Activated CD8-positive, alpha-beta T cell treated with anti-CD3 and anti-CD28 coated beads, Interleukin-2, amount 10 ng/mL, durations not matched to agents 7 days and 5 days (primary cell): ENCODE measurements at regions not wholly inside any gene's neighbourhood (a gene's known extent, or its start where the extent isn't known, plus 50 kb on each side); places are given as distances from the start of the nearest gene placed in this dataset.

Experiments
- ATAC-seq: fragments of 150-1000 bp; cut with Tn5 transposase; one replicate; pipeline ENCODE4 v1.10.0; 2021; ENCODE audit warnings: moderate library complexity
- CTCF ChIA-PET: fragments of 350-600 bp; sonication (Branson Sonifier 250); formaldehyde crosslinking; loops from one replicate; lab custom pipeline; 2021; ENCODE audit warnings: antibody characterized with exemption; lab: Charles Lee
- POLR2A ChIA-PET: fragments of 350-600 bp; sonication (Branson Sonifier 250); formaldehyde crosslinking; loops from one replicate; lab custom pipeline; 2021; ENCODE audit warnings: antibody characterized with exemption; lab: Charles Lee
- DNase-seq: peaks from one replicate; pipeline ENCODE4 v3.0.0-alpha.2; 2020
- H3K27ac Mint-ChIP-seq: one replicate; pipeline ENCODE4 v1.8.0; 2021; ENCODE audit warnings: mild to moderate bottlenecking, mixed read lengths
- H3K27me3 Mint-ChIP-seq: one replicate; pipeline ENCODE4 v1.8.0; 2021; ENCODE audit warnings: low read depth, mixed read lengths
- H3K36me3 Mint-ChIP-seq: one replicate; pipeline ENCODE4 v1.8.0; 2021; ENCODE audit warnings: low read depth, mixed read lengths
- H3K4me1 Mint-ChIP-seq: one replicate; pipeline ENCODE4 v1.8.0; 2021; ENCODE audit warnings: low read depth, mixed read lengths
- H3K4me3 Mint-ChIP-seq: one replicate; pipeline ENCODE4 v1.8.0; 2021; ENCODE audit warnings: mild to moderate bottlenecking, mixed read lengths
- H3K9me3 Mint-ChIP-seq: one replicate; pipeline ENCODE4 v1.8.0; 2022; ENCODE audit warnings: mixed read lengths; ENCODE audit not compliant: insufficient read depth

DNA sequence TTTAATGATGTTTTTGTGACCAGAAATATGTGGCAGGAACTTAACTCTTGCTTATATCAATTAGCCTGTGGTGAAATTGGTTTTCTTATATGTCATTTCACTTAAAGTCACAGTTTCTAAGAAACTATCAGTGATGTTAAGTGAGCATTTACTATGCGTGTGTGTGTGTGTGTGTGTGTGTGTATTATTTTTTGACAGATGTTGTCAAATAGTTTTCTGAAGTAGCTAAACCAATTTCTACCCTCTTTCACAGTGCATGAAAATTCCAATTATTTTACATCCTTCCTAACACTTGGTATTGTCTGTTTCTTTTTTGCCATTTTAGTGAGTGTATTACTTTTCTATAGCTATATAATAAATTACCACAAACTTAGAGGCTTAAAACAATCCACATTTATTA is 122.1 kb upstream of the CAND1 start:
- POLR2A ChIA-PET = no interaction called here
- Mint-ChIP-seq H3K9me3 (no peaks in the 10 kb centered on the region), H3K36me3 (peaks cover 4% of the 10 kb centered on the region), H3K27me3 (peaks cover 6% of the 10 kb centered on the region), H3K4me3 (no peak overlapping the region), H3K4me1 (peaks cover 15% of the 10 kb centered on the region), H3K27ac (no peak overlapping the region)
- ATAC-seq = no peak
- CTCF ChIA-PET = interaction anchor here (1.7 kb wide), 1 partner anchor 14 kb away, joined by 6 read pairs; no protein-coding TSS in a partner anchor
- DNase-seq = no peak

DNA sequence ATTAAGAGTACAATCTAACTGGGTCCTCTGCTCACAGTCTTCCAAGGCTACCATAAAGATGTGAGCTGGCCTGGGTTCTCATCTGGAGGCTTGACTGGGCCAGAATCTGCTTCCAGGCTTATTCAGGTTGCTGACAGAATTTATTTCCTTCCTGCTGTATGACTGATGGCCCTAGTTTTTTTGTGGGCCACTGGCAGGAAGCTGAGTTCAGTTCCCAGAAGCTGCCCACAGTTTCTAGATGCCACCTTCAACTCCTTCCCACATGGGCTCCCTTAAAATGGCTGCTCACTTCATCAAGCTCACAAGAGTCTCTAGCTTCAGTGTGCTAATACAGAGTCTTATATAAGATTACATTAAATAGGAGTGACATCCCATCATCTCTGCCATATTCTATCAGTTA is 121.7 kb upstream of the CAND1 start:
- POLR2A ChIA-PET = no interaction called here
- peaks cover 4% of the 10 kb centered on the region for H3K36me3 Mint-ChIP-seq
- no peak for ATAC-seq
- H3K27ac Mint-ChIP-seq = peak overlapping the region; percentile 54
- H3K4me3 Mint-ChIP-seq = no peak overlapping the region
- peak; percentile 29 for DNase-seq
- H3K27me3 Mint-ChIP-seq = peaks cover 2% of the 10 kb centered on the region
- no peaks in the 10 kb centered on the region for H3K9me3 Mint-ChIP-seq
- H3K4me1 Mint-ChIP-seq = peaks cover 15% of the 10 kb centered on the region
- CTCF ChIA-PET = interaction anchor here (0.9 to 1.7 kb wide), 2 partner anchors 14 to 33 kb away, joined by 3 to 6 read pairs; no protein-coding TSS in a partner anchor

DNA sequence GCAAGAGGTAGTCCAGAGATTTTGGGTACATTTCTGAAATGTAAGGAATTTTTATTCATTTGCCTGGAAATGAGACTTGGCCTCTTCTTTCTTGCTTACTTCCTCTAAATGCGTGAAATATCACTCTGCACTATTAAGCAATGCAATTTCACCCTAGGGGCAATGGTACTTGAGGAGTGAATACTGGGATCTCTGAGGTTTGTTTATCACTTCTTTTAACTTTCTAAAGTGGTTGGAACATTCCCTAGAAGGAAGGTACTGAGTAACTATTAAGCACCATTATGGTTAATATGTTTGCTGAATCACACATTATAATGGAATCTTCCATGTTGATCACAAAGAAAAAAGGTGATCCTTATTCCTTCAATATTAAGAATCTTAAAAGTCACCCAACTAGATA is 120.9 kb upstream of the CAND1 start:
- DNase-seq = no peak
- Mint-ChIP-seq H3K27ac (no peak overlapping the region), H3K9me3 (no peaks in the 10 kb centered on the region), H3K27me3 (peaks cover 2% of the 10 kb centered on the region), H3K4me1 (peaks cover 15% of the 10 kb centered on the region), H3K36me3 (peaks cover 4% of the 10 kb centered on the region), H3K4me3 (no peak overlapping the region)
- ChIA-PET CTCF (interaction anchor here (0.9 to 3.1 kb wide), 2 partner anchors 12 to 34 kb away, joined by 3 to 16 read pairs; no protein-coding TSS in a partner anchor), POLR2A (no interaction called here)
- no peak for ATAC-seq

DNA sequence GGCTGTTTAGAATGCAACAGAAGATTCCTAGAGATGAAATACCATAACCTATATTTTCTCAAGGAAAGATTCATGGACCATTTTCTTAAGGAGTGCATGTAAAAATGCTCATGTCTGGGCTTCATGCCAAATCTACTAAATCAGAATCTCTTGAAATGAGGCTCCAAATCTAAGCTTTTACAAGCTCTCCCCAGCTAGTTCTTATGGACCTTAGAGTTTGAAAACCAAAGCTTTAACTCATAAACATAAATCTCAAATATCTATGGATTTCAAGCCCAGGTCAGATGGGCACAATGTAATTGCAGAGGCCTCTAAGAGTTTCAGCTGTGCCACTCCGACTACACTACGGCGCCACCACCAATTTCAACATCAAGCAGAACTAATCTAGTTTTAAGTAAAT is 117.3 kb upstream of the CAND1 start:
- CTCF ChIA-PET = no interaction called here
- Mint-ChIP-seq H3K9me3 (no peaks in the 10 kb centered on the region), H3K27ac (no peak overlapping the region), H3K36me3 (peaks cover 4% of the 10 kb centered on the region), H3K4me3 (no peak overlapping the region), H3K4me1 (peaks cover 13% of the 10 kb centered on the region), H3K27me3 (peaks cover 4% of the 10 kb centered on the region)
- DNase-seq (no peak), ATAC-seq (no peak)
- POLR2A ChIA-PET = no interaction called here

DNA sequence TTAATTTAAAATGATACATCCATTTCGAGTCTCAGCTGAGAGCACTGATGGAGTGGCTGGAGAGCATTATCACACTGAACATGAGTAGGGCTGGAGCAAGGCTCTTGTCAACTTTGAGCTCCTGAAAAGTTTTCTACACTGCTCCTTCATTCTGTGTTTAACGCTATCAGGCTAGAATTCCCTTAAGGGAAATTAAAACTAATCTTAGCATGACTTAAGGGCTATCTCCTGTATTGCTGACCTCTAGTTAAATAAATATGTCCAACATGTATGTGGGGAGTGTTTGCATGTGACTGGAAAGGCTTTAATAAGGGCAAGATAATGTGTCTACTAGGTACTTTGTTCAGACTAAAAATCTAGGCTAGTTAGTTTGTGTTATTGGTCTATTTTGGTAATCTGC is 116.7 kb upstream of the CAND1 start:
- ChIA-PET CTCF (interaction anchor here (1.1 kb wide), 1 partner anchor 9 kb away, joined by 4 read pairs; no protein-coding TSS in a partner anchor), POLR2A (no interaction called here)
- Mint-ChIP-seq H3K9me3 (no peaks in the 10 kb centered on the region), H3K27ac (no peak overlapping the region), H3K4me1 (peaks cover 7% of the 10 kb centered on the region), H3K36me3 (peaks cover 2% of the 10 kb centered on the region), H3K27me3 (peaks cover 4% of the 10 kb centered on the region), H3K4me3 (no peak overlapping the region)
- ATAC-seq (no peak), DNase-seq (no peak)

DNA sequence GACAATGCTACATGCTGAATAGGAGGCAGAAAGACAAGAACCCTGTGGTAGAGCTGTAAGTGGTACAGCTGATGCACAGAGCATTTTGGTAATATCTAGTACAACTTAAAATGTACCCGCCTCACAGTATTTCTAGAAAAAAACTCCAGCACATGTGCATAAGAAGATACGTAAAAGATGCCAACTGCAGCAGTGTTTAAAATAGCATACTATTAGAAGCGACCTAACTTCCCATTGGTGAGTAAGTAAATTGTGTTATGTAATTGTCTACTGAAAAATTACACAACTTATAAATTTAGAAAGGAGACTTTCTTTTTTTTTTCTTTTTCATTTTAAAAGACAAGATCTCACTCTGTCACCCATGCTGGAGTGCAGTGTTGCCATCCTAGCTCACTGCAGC is 114.3 kb upstream of the CAND1 start:
- Mint-ChIP-seq H3K27ac (no peak overlapping the region), H3K4me3 (no peak overlapping the region), H3K9me3 (no peaks in the 10 kb centered on the region), H3K4me1 (no peaks in the 10 kb centered on the region), H3K36me3 (no peaks in the 10 kb centered on the region), H3K27me3 (peaks cover 8% of the 10 kb centered on the region)
- DNase-seq (no peak), ATAC-seq (no peak)
- POLR2A ChIA-PET = no interaction called here
- CTCF ChIA-PET = no interaction called here

DNA sequence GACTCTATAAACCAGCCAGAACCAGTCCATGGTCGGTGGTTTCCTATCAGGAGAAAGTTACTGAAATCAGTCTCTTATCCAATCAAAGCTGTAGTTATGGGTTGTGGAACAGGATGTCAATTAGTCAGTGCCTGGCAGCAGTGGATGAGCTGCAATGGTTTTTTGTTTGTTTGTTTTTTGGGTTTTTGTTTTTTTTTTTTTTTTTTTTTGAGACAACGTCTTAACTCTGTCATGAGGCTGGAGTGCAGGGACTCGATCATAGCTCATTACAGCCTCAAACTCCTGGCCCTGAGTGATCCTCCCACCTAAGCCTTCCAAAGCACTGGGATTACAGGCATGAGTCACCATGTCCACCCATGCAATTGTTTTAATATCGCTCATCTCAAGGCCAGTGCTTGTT is 113.3 kb upstream of the CAND1 start:
- Mint-ChIP-seq H3K27me3 (peaks cover 6% of the 10 kb centered on the region), H3K4me1 (no peaks in the 10 kb centered on the region), H3K36me3 (no peaks in the 10 kb centered on the region), H3K9me3 (no peaks in the 10 kb centered on the region), H3K4me3 (no peak overlapping the region), H3K27ac (no peak overlapping the region)
- POLR2A ChIA-PET = no interaction called here
- DNase-seq (no peak), ATAC-seq (no peak)
- CTCF ChIA-PET = no interaction called here

DNA sequence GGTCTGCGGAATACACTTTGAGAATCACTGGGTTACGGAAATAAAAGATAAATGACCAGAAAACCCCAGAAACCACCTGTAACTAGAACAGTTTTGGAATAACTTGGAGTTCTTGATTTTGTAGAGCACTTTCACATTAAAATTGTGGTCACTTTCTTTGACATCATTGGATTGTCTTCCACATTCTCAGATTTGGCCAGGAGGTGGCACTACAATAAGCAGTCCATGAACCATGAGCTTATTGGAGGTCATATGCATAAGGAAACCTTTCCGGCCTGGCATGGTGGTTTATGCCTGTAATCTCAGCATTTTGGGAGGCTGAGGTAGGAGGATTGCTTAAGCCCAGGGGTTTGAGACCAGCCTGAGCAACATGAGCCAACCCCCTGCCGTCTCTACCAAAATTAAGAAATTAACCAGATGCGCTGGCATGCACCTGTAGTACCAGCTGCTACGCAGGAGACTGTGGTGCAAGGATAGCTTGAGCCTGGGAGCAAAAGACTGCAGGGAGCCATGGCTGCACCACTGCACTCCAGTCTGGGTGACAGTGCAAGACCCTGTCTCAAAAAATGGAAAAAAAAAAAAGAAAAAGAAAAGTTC is 107.7 kb upstream of the CAND1 start:
- POLR2A ChIA-PET = no interaction called here
- Mint-ChIP-seq H3K27me3 (peaks cover 9% of the 10 kb centered on the region), H3K4me1 (no peaks in the 10 kb centered on the region), H3K9me3 (no peaks in the 10 kb centered on the region), H3K4me3 (no peak overlapping the region), H3K36me3 (no peaks in the 10 kb centered on the region), H3K27ac (no peak overlapping the region)
- ATAC-seq = no peak
- CTCF ChIA-PET = interaction anchor here (0.7 to 3.0 kb wide), 17 partner anchors 8 to 781 kb away, joined by 3 to 16 read pairs (median 3); partner anchors contain the start of gene CAND1
- peak; percentile 59 for DNase-seq

DNA sequence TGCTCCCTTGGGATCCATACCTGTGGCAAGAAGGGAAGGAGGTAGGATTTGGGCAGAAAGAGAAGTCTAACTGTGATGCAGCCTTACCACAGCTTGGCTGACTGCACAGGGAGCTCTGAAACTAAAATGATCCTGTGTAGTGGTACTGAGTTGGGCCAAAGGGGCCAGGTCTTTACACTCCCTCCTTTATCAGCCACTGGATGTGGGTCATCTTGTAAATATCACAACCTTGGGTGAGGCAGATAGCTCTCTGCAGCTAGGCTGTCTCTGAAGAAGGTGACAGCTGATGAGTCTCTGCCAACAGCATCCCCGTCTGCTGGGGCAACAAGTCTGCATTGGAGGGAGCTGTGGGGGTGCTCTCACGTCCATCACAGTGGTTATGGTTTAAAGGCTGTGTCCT is 95.9 kb upstream of the CAND1 start:
- ATAC-seq = no peak
- no peaks in the 10 kb centered on the region for H3K36me3 Mint-ChIP-seq
- no peak for DNase-seq
- H3K4me1 Mint-ChIP-seq = no peaks in the 10 kb centered on the region
- H3K9me3 Mint-ChIP-seq = no peaks in the 10 kb centered on the region
- no peak overlapping the region for H3K27ac Mint-ChIP-seq
- peaks cover 21% of the 10 kb centered on the region for H3K27me3 Mint-ChIP-seq
- CTCF ChIA-PET = interaction anchor here (1.2 kb wide), 1 partner anchor 12 kb away, joined by 3 read pairs; no protein-coding TSS in a partner anchor
- no peak overlapping the region for H3K4me3 Mint-ChIP-seq
- POLR2A ChIA-PET = no interaction called here

DNA sequence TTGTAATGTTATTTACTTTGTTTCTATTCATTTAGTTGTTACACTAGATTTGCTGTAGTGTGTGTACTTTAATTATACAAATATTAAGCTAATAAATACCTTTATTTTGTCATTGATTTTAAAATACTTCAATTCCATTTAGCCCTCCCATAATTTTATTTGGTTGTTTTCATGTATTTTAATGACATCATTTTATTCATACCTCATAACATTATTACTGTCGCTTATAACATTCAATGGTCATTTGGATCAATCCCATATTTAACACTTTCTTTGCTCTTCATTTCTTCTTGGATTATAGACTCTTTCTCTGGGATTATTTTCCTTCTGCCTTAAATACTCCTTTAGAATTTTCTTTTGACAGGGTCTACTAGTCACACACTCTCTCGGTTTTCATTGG is 86.6 kb upstream of the CAND1 start:
- Mint-ChIP-seq H3K27me3 (peaks cover 22% of the 10 kb centered on the region), H3K9me3 (no peaks in the 10 kb centered on the region), H3K36me3 (no peaks in the 10 kb centered on the region), H3K4me3 (no peak overlapping the region), H3K27ac (no peak overlapping the region), H3K4me1 (no peaks in the 10 kb centered on the region)
- CTCF ChIA-PET = no interaction called here
- POLR2A ChIA-PET = no interaction called here
- ATAC-seq = no peak
- DNase-seq = no peak

DNA sequence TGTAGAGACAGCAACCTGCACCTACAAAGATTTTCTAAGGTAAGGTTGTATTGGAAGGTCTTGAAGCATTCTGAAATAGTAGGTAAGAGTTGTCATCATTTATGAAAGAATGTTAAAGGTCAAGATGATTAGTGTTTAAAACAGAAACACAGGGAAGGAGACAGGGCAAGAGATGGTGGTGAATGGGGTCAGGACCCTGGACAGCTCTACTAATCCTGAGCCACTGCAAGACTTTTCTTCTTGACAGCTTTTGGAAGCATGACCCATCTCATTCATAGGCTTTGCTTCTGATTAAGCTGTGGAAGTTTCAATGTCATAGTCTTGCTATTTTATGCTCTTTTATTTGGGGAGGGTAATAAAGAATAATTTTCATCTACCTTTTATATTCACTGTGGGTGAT is 75.5 kb upstream of the CAND1 start:
- Mint-ChIP-seq H3K36me3 (no peaks in the 10 kb centered on the region), H3K4me1 (no peaks in the 10 kb centered on the region), H3K9me3 (no peaks in the 10 kb centered on the region), H3K27me3 (peaks cover 5% of the 10 kb centered on the region), H3K27ac (no peak overlapping the region), H3K4me3 (no peak overlapping the region)
- POLR2A ChIA-PET = no interaction called here
- DNase-seq (peak; percentile 44), ATAC-seq (no peak)
- CTCF ChIA-PET = no interaction called here

DNA sequence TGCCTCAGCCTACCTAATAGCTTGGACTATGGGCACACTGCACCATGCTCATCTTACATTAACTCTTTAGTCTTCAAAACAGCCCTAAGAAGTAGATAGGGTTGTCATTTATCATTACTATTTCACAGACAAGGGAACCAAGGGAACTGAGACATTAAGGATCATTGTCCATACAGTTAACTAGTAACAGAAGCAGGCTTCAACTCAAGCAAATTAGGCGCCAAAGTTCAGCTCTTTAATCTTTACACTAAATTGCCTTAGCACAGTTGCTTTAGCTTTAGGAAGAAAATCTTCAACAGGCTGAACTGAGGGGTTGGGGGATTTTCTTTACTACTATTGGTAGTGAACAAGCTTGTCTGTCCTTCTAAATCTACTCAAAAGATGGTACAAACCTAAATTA is 68.8 kb upstream of the CAND1 start:
- H3K27ac Mint-ChIP-seq = no peak overlapping the region
- peaks cover 9% of the 10 kb centered on the region for H3K27me3 Mint-ChIP-seq
- ChIA-PET CTCF (interaction anchor here (0.7 to 0.8 kb wide), 2 partner anchors 35 to 39 kb away, joined by 3 read pairs; no protein-coding TSS in a partner anchor), POLR2A (no interaction called here)
- no peak overlapping the region for H3K4me3 Mint-ChIP-seq
- no peaks in the 10 kb centered on the region for H3K4me1 Mint-ChIP-seq
- no peaks in the 10 kb centered on the region for H3K36me3 Mint-ChIP-seq
- ATAC-seq = no peak
- H3K9me3 Mint-ChIP-seq = no peaks in the 10 kb centered on the region
- DNase-seq = no peak
